Endothelial cell of umbilical vein (primary cell): ENCODE measurements at regions not wholly inside any gene's neighbourhood (a gene's known extent, or its start where the extent isn't known, plus 50 kb on each side); places are given as distances from the start of the nearest gene placed in this dataset.

ENCODE experiments used
- BruUV-seq: library from RNA; stranded (reverse); fragments of 400-500 nt; replicated peaks from 2 replicates; lab custom pipeline; 2021; lab: Mats Ljungman, UMichigan
- CTCF ChIA-PET: fragments of 300-600, 350-600 bp; sonication (Branson Sonifier 250); formaldehyde crosslinking; loops from one replicate; lab custom pipeline; 2021; ENCODE audit warnings: antibody characterized with exemption, inconsistent platforms; lab: Charles Lee
- POLR2A ChIA-PET: fragments of 300-600, 350-600 bp; sonication (Branson Sonifier 250); formaldehyde crosslinking; loops from one replicate; lab custom pipeline; 2021; ENCODE audit warnings: antibody characterized with exemption, inconsistent platforms; lab: Charles Lee
- DNase-seq: peaks from one replicate; pipeline ENCODE4 v3.0.0-alpha.2; 2011; ENCODE audit warnings: low read depth, low spot score
- FAIRE-seq: peaks from 2 replicates; lab custom pipeline; 2011; peaks lifted over from hg19 to GRCh38; lab: Jason Lieb, UNC
- H2AFZ ChIP-seq: 2 replicates; pipeline ENCODE4 v1.6.0; 2012; ENCODE audit warnings: low read depth, low read length, control low read depth, inconsistent platforms
- H3K27ac ChIP-seq: 2 replicates; pipeline ENCODE4 v1.5.1; 2011; ENCODE audit warnings: low read depth, mild to moderate bottlenecking, control low read depth, low read length, moderate library complexity; ENCODE audit not compliant: insufficient read depth
- H3K27me3 ChIP-seq, 2 experiments: 2 replicates each; pipeline versions ENCODE4 v1.6.0 to v1.6.1; 2011; ENCODE audit warnings: low read length in 2 of 2, mixed read lengths in 1 of 2; ENCODE audit not compliant: control insufficient read depth in 2 of 2, insufficient read depth in 2 of 2
- H3K36me3 ChIP-seq, 2 experiments: 2 replicates in 1 of 2; 3 replicates in 1 of 2; pipeline ENCODE4 v1.5.1; 2011; ENCODE audit warnings: low read length in 2 of 2, mild to moderate bottlenecking in 1 of 2, moderate library complexity in 1 of 2; ENCODE audit not compliant: control insufficient read depth in 2 of 2, insufficient read depth in 2 of 2; ENCODE audit errors: extremely low read depth in 1 of 2
- H3K4me1 ChIP-seq: 3 replicates; pipeline ENCODE4 v1.5.1; 2011; ENCODE audit warnings: mild to moderate bottlenecking, low read length; ENCODE audit not compliant: control insufficient read depth, insufficient read depth; ENCODE audit errors: extremely low read depth
- H3K4me2 ChIP-seq: 2 replicates; pipeline ENCODE4 v1.6.1; 2011; ENCODE audit warnings: low read length, control low read depth, mixed read lengths; ENCODE audit not compliant: insufficient read depth
- H3K4me3 ChIP-seq, 3 experiments: fragments of 200-600 bp in 1 of 3; sonication (generic), shearing (Covaris generic) in 1 of 3; replicated peaks in 1 of 3; 2 replicates each; pipeline ENCODE4 v1.5.1; 2011 to 2016; ENCODE audit warnings: control low read depth in 3 of 3, low read length in 3 of 3, mild to moderate bottlenecking in 2 of 3, inconsistent platforms in 1 of 3, low read depth in 1 of 3, moderate library complexity in 1 of 3; ENCODE audit not compliant: insufficient read depth in 1 of 3
- H3K79me2 ChIP-seq: 2 replicates; pipeline ENCODE4 v1.6.0; 2012; ENCODE audit warnings: low read length, inconsistent platforms; ENCODE audit not compliant: control insufficient read depth, insufficient read depth
- H3K9ac ChIP-seq: replicated peaks from 2 replicates; pipeline ENCODE3; 2011; ENCODE audit warnings: low read length, control low read depth; ENCODE audit not compliant: insufficient read depth; ENCODE audit errors: extremely low read depth
- H3K9me1 ChIP-seq: replicated peaks from 3 replicates; pipeline ENCODE4 v1.6.0; 2011; ENCODE audit warnings: mild to moderate bottlenecking, low read length; ENCODE audit not compliant: control insufficient read depth, insufficient read depth; ENCODE audit errors: extremely low read depth
- H3K9me3 ChIP-seq: replicated peaks from 2 replicates; pipeline ENCODE4 v1.5.1; 2012; ENCODE audit warnings: low read length, inconsistent platforms; ENCODE audit not compliant: control insufficient read depth, insufficient read depth
- H4K20me1 ChIP-seq: replicated peaks from 2 replicates; pipeline ENCODE3; 2011; ENCODE audit warnings: mild to moderate bottlenecking, low read length; ENCODE audit not compliant: control insufficient read depth, insufficient read depth; ENCODE audit errors: extremely low read depth
- CTCF ChIP-seq, 2 donors: IDR thresholded peaks; 1 replicate in 1 of 2; 2 replicates in 1 of 2; pipeline ENCODE4 v1.5.1; 2011; ENCODE audit warnings: low read length in 2 of 2, mild to moderate bottlenecking in 2 of 2, moderate library complexity in 2 of 2, control low read depth in 1 of 2, inconsistent platforms in 1 of 2, low read depth in 1 of 2; ENCODE audit not compliant: insufficient read depth in 1 of 2; ENCODE audit errors: extremely low read depth in 1 of 2
- EZH2 ChIP-seq: IDR thresholded peaks from 2 replicates; pipeline ENCODE4 v1.6.1; 2012; ENCODE audit warnings: borderline replicate concordance, low read depth, mild to moderate bottlenecking, moderate library complexity, low read length, inconsistent platforms; ENCODE audit not compliant: severe bottlenecking
- FOS ChIP-seq: IDR thresholded peaks from 2 replicates; pipeline ENCODE4 v1.6.1; 2011; ENCODE audit warnings: mild to moderate bottlenecking, low read length, moderate library complexity, borderline replicate concordance; ENCODE audit not compliant: insufficient read depth
- GATA2 ChIP-seq: IDR thresholded peaks from 2 replicates; pipeline ENCODE4 v1.7.0; 2011; ENCODE audit warnings: low read depth, mild to moderate bottlenecking, moderate library complexity, mixed read lengths, low read length; ENCODE audit not compliant: insufficient read length, insufficient read depth
- JUN ChIP-seq: IDR thresholded peaks from 2 replicates; pipeline ENCODE4 v1.6.1; 2011; ENCODE audit warnings: borderline replicate concordance, low read depth; ENCODE audit not compliant: insufficient read length, insufficient read depth
- MAX ChIP-seq: IDR thresholded peaks from 2 replicates; pipeline ENCODE4 v1.6.1; 2011; ENCODE audit not compliant: insufficient read depth, insufficient read length
- MYC ChIP-seq: IDR thresholded peaks from one replicate; pipeline ENCODE4 v1.6.1; 2011; ENCODE audit warnings: mild to moderate bottlenecking, low read depth, low read length
- POLR2A ChIP-seq: IDR thresholded peaks from 2 replicates; pipeline ENCODE4 v1.6.1; 2012; ENCODE audit warnings: low read depth, mild to moderate bottlenecking, control low read depth, low read length
- POLR2AphosphoS5 ChIP-seq: IDR thresholded peaks from 2 replicates; pipeline ENCODE4 v1.6.1; 2012; ENCODE audit warnings: low read depth, mild to moderate bottlenecking, control low read depth, low read length, moderate library complexity; ENCODE audit not compliant: insufficient read depth
- dilution Hi-C: fragments of 300-500 bp; cut with MboI; formaldehyde crosslinking; loops from one replicate; pipeline ENCODE4 v1.15.0; 2019; ENCODE audit warnings: low sequenced_read_pairs; ENCODE audit not compliant: extremely low pct_ligation_motif_present
- intact Hi-C: fragments of 100-400 bp; cut with micrococcal nuclease; formaldehyde crosslinking; loops from one replicate; pipeline ENCODE4 v1.10.0; 2022

- Histone ChIP-seq H3K27ac (no peak overlapping the region), H3K9ac (no peak overlapping the region), H4K20me1 (no peaks in the 10 kb centered on the region), H3K4me2 (no peak overlapping the region), H3K4me1 (no peaks in the 10 kb centered on the region), H3K9me1 (no peaks in the 10 kb centered on the region), H3K36me3 (no peaks in the 10 kb centered on the region), H3K27me3 (no peaks in the 10 kb centered on the region), H2AFZ (no peak overlapping the region), H3K4me3 (no peak overlapping the region), H3K9me3 (no peaks in the 10 kb centered on the region), H3K79me2 (no peaks in the 10 kb centered on the region)
- dilution Hi-C loops, result no loop called here
- ChIA-PET CTCF (no interaction called here), POLR2A (no interaction called here)
- no TSS peak for BruUV-seq
- TF ChIP-seq JUN (no peak), EZH2 (no peak), CTCF (IDR thresholded peaks at IDR 0.05; ENCODE audit: extremely low read depth in 1 of 2, insufficient read depth in 1 of 2, low read depth in 1 of 2, low read length in 2 of 2) (no peak), GATA2 (no peak), POLR2A (no peak), MYC (no peak), MAX (no peak), POLR2AphosphoS5 (no peak), FOS (no peak)
- DNase-seq (no peak), FAIRE-seq (no peak)
- intact Hi-C loops, result no loop called here
Measured at GRCh38 chr4:10960389-10960788, 275.8 kb upstream of the CLNK start.
